Cardiac septum (tissue), 1 donor: ENCODE measurements at regions not wholly inside any gene's neighbourhood (a gene's known extent, or its start where the extent isn't known, plus 50 kb on each side); places are given as distances from the start of the nearest gene placed in this dataset.
"Not testable (repeated sequence)": the region's sequence is repeated elsewhere in the genome, so short reads cannot be mapped to it uniquely, and the experiment has no call there.

Source experiments
- DNase-seq: peaks from one replicate; pipeline ENCODE4 v3.0.0-alpha.2; 2020; ENCODE audit warnings: low spot score
- intact Hi-C: fragments of 100-400 bp; cut with DNase I; formaldehyde crosslinking; loops from one replicate; pipeline ENCODE4 v1.14.0; 2022
- donor health status: DM: no; HTN: no; CAD: no.

DNA sequence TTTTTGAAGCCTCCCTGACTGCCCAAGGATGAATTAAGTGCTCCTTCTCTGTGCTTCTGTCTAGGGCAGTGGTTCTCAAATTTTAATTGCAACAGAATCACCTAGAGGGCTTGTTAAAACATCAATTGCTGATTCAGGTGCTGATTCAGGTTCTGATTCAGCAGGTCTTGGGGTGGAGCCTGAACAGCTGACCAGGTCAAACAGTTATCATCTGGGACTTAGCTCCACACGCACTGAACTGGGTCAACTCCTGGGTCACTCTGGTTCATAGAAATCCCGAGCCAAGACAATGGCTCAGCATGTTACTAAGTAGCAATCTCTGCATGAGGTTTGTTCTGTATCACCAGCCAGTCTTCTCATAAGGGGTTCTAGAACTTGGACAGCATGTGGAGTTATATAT, 192.3 kb downstream of the GJA1 start:
- intact Hi-C loops: no loop called here
- no peak for DNase-seq

DNA sequence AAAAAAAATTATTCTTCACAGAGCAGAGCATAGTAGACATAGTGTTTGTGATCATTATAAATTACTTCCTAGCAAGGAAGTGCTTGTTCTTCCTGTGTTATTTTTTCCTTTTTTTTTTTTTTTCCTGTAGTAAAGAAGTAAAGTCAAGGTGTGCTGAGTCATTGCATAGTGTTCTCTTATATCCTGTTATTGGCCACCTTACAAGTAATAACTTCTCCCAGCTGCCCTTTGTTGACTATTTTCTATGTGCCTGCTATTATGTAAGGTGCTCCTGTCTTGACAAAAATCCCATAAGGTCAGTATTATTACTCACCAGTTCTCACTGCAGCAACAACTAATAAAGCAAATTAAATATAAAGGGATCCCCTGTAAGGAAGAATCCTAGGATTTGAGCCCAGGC, 195.3 kb downstream of the GJA1 start:
- no peak for DNase-seq
- intact Hi-C loops: no loop called here

DNA sequence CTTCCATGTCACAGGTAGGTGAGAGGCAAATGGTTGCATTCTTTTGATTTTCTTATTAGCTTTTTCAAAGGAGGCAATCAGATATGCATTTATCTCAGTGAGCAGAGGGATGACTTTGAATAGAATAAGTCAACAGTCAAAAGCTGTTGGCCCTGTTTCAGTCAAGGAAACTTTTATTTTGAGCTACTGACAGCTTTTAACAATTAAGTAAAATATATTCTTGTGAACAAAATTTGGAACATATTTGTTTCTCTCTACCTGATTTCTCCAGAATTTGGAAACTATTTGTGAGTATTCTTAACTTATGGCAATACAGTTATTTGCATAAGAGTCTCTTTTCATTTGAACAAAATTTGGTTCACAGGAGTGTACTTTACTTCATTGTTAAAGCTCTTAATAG, 196.3 kb downstream of the GJA1 start:
- intact Hi-C loops, DNase-seq: not testable (repeated sequence)

DNA sequence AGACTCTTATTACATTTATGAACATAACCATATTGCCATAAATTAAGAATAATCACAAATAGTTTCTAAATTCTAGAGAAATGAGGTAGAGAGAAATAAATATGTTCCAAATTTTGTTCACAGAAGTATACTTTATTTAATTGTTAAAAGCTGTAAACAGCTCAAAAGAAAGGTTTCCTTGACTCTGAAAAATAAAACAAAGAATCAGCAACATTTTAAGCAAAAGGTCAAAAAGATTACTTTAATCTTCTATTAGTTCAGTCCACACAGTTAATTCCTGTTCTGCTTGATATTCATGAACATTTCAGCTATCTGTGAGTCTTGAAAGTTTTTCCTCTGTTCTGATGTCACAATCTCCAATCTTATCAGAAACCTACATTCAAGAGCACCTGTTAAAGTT, 197.9 kb downstream of the GJA1 start:
- DNase-seq: no peak
- intact Hi-C loops: no loop called here

DNA sequence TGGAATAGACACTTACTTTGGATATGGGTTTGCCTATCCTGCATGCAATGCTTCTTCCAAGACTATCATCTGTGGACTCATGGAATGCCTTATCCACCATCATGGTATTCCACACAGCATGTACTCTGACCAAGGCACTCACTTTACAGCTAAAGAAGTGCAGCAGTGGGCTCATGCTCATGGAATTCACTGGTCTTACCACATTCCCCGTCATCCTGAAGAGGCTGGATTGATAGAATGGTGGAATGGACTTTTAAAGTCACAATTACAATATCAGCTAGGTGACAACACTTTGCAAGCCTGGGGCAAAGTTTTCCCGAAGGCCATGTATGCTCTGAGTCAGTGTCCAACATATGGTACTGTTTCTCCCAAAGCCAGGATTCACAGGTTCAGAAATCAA, 199.1 kb downstream of the GJA1 start:
- intact Hi-C loops, DNase-seq: not testable (repeated sequence)

DNA sequence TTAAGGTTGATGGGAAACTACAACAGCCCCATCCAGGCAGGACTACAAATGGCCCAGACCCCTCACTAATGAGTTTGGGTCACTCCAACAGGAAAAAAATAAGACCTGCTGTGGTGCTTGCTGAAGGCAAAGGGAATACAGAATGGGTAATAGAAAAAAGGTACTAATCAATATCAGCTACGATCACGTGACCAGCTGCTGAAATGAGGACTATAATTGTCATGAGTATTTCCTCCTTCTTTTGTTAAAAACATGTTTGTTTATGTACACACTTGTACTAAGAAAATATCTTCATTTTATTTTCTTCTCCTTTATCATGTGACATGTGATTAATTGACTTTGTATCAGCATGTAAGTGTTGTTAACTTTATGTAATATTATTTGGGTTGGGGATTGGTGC, 199.9 kb downstream of the GJA1 start:
- no peak for DNase-seq
- intact Hi-C loops: no loop called here

DNA sequence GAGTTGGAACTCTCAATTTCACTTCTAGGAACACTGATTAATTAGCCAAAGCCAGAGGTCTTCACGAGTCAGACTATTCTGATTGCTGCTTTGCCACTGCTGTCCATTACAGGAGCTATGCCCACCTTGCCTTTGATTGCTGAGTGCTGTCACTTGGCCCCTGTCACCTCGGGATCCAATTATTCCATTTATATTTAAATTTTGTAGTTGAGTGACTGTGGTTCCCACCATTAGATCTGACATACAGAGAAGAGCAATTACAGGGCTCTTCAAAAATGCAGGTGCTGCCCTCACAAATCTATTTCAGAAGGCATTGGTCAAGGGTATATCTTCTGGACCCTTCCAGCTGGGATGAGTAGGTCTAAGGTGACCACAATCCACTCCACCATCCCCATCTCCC, 200.8 kb downstream of the GJA1 start:
- DNase-seq, intact Hi-C loops: not testable (repeated sequence)

DNA sequence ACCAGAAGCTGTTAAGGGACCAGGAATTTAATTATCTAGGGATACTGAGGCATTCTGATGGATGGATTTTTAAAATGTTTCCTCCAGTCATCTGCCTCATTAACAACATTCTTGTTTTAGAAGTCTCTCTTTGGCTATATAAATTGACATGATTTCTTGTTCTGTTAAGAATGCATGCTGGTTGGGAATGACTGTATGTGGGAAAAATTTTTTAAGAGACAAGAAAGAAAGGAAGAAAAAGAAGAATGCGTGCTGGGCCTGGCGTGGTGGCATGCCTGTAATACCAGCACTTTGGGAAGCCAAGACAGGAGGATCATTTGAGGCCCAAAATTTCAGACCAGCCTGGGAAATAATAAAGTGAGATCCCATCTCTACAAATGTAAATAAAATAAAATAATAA, 203.6 kb downstream of the GJA1 start:
- intact Hi-C loops: no loop called here
- no peak for DNase-seq

DNA sequence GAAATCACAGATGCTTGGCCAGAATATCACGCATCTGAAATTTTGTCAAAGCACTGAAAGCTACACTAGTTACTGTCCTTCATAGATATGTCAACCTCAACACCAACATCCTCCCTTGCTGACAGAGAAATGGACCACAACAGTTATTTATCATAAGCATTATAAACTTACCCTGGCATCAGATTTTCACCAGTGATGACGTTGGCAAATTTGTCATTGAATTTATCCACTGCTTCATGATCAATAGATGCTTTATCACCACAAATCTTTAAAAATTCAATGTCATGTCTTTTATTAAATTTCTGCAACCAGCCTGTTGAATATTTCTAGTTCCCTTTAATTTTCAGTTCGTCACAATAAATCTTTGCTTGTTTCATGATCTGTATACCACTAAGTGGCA, 205.7 kb downstream of the GJA1 start:
- DNase-seq: no peak
- intact Hi-C loops: no loop called here

DNA sequence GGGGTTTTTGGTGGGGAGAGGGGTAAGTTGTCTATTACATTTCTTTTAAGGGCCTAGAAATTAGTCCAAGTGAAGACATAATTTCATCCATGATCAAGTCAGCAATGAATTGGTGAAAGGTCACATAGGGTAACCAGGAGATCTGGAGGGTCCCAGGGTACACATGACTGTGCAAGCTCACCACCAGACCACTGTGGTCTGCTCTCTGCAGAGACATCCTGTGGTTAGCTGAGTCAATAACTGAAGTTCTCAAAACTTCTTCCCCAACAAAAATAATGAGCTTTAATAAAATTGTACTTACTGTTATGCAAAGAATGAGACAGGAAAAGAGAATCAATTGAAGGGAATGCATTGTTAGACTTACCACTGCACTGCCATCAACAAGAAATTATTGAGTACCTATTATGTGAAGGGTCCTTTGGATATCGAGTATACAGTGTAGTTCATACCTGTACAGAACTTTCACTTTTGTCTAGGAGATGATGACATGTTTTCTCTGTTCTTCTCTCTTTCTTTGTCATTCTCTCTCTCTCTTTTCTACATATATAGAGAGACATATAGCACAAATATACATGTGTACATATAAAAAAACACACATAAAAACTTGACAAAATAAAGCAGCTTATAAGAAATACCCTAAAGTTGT, 209.8 kb downstream of the GJA1 start:
- intact Hi-C loops: no loop called here
- DNase-seq: no peak

DNA sequence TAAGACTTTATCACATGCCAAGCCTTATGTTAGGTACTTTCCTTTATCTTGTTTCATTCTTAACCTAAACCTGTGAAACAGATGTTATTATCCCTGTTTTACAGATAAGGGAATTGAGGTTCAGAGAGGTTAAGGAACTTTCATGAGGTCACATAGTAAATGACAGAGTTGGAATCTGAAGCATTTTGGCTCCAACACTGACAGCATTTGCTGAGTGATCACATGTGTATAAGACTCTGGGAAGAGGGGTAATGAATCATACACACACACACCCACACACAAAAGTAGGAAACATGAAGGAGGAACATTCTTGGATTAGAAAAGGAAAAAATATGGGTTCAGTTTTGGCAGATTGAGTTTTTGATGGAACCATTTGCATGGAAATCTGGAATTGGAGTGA, 212.5 kb downstream of the GJA1 start:
- intact Hi-C loops: no loop called here
- DNase-seq: no peak

DNA sequence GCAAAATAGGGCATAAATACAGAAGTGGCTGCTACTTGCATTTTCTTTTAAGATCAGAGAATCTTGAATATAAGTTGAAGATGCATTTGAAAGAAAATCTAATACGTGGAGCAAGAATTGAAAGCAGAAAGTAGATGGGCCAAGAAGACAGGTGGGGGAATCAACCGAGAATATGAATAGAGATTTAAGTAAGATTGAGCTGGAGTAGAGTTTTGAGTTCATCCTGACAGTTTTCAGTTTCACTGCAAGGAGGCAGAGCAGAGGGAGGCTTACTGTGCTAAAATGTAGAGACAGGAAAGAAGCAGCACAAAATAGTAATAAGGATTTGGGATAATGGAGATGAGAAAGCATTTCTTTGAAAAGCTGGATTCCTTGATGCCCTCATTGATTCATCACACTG, 214.5 kb downstream of the GJA1 start:
- intact Hi-C loops: loop anchor here (5.0 to 10.0 kb wide), 4 partner anchors 65 to 213 kb away; partner anchors contain the start of gene GJA1
- DNase-seq: no peak

DNA sequence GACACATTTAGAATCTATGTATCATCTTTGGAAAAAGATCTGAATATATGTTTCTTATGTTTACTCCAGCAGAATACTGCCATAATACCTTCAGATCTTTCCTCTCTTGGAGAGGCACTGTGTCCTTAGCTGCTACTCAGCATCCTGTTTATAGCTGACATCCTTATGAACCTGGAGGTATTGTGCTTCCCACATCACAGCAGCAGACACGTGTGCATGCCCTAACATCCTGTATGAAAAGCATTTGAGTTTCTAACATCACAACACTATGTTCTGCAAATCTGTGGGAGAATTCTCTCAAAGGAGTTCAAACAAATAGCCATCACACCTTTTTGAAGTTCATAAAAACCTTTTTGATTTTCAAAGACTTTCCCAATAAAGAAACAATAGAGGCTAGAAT, 216.0 kb downstream of the GJA1 start:
- intact Hi-C loops: loop anchor here (5.0 to 10.0 kb wide), 4 partner anchors 63 to 214 kb away; partner anchors contain the start of gene GJA1
- no peak for DNase-seq

DNA sequence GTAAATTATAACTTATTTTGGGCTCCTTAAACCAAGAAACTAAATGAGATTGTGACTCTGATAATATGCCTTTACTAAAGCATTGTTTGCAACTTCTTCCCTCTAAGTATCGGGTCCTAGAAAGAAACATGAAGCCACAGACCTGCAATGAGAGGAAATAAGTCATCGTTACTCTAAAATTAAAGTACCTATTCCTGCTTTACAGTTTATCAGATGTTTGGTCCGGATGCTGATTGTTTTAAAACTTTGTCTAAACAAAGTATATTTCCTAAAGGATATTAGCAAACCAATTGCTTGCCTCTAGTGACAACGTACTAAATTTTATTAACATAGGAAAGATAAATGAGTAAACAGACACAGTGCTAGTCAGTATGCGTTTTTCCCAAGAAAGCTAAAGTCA, 216.8 kb downstream of the GJA1 start:
- intact Hi-C loops: loop anchor here (5.0 to 10.0 kb wide), 4 partner anchors 63 to 215 kb away; partner anchors contain the start of gene GJA1
- no peak for DNase-seq

DNA sequence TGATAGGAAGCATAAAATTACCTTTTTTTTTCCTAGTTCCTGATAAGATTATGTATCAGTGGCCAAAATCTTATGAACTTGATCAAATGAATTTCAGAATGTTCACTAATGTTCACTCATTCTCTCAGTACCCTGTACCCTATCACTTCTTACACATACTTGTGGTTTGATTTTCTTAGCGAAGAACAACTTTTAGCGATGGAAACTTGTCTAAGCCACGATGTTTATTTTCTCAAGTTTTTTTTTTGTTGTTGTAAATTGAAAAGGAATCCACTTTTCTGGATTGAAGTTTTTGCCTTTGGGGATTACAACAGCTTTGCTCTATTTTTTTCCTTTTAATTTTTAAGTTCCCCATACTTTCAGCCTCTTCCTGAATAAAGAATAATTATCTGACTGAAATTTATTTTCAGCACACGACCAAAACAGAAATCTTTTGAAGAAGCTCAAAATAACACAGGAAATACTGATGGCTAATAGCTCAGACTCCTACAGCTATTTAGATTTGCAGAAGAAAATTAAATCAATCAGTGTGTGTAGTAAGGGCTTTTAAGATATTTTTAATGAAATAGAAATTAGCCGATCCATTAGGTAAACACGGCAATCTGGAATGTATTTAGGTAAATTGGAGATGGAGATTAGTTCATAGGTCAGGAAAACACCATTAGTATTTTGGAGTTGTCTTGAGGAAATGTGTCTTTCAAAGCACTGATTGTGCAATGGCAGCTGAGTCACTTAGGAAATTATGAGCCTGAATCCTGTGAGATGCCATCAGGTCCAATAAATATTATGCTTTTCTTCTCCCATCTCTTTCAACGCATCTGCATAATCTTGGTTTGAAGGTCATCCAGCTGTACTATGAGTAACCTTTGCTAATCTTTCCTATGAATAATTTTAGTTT, 217.5 kb downstream of the GJA1 start:
- intact Hi-C loops: loop anchor here (5.0 to 10.0 kb wide), 4 partner anchors 62 to 216 kb away; partner anchors contain the start of gene GJA1
- no peak for DNase-seq

DNA sequence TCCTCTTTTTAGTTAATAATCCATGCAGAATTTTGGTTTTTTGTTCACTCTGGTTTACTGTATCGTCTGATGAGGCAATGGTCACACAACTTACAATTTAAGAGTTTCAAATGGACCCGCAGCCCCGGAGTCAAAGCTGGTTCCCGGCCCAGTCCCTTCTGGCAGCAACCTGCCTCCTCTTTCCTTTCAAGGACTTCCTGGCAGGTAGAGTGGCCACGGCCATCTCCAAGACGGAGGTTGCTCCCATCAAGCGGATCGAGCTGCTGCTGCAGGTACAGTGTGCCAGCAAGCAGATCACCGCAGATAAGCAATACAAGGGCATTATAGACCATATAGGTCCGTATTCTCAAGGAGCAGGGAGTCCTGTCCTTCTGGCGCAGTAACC, 218.2 kb downstream of the GJA1 start:
- DNase-seq: no peak
- intact Hi-C loops: loop anchor here (5.0 to 10.0 kb wide), 4 partner anchors 61 to 216 kb away; partner anchors contain the start of gene GJA1

DNA sequence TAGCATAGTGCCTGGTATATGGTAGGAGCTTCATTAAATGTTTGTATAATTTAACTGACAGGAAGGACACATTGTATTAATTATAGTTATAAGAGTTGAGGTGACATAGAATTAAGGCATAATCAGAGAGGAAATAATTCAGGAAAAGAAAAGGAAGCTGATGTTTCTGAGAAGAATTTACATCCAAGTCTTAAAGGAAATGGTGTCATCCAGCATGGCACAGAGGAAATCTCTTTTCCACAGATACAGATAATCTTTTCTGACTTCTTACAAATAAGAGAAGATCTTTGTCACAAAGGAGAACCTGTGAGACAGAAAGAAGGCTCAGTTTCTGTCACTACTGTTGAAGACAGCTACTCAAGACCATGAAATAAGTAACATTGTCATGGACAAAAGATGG, 222.5 kb downstream of the GJA1 start:
- intact Hi-C loops: loop anchor here (10.0 kb wide), 1 partner anchor 57 kb away; no protein-coding TSS in a partner anchor
- DNase-seq: no peak

DNA sequence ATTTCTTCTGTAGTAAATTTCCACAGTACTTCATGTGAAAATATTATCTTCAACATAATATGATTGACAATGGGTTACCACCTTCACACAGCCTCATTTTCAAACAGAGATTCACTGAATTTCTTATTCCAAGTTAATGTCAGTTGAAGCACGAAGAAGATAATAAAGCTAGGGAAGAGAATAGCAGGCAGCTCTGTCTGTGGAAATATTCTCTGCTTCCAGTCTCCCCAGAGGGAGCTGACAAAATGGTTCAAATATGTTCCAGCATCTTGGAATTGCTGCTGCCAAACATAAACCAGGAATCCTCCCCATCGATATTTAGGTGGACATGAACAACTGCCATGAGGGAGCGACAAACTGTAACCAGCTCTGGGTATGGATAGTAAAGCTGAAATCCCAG, 224.8 kb downstream of the GJA1 start:
- intact Hi-C loops: no loop called here
- DNase-seq: no peak

DNA sequence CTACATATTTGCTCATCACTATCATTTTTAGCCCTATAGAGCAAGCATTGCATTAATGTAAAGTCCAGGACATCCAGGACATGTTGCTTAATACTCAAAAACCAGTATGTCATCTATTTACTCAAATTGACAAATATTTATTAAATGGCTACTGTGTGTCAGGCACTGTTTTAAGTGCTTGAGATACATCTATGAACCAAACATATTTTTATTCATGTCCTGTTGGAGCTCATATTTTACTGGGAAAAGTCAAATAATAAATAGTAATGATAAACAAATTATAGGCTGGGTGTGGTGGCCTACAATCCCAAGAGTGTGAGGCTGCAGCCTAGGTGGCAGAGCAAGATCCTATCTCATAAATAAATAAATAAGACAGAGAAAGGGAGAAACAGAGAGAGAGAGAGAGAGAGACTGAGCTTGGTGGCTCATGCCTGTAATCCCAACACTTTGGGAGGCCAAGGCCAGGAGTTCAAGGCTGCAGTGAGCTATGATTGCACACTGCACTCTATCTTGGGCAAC, 227.9 kb downstream of the GJA1 start:
- intact Hi-C loops: no loop called here
- no peak for DNase-seq

DNA sequence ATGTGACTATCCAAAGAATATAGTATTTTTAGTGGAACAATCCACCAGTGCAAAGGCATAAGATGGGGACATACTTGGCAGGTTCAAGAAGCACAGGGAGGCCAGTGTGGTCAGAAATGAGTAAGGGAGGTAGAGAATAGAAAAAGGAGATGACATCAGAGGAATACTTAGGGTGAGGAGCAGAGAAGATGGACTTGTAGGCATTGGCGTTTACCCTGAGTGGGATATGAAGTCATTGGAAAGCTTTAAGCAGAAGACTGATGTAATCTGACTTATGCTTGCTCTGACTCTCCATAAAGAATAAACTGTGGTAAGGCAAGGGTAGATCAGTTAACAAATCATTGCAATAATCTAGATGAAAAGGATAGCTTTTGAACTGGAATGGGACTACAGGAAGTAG, 228.7 kb downstream of the GJA1 start:
- intact Hi-C loops: no loop called here
- no peak for DNase-seq
